Retina (tissue), 1 donor: ENCODE measurements at regions not wholly inside any gene's neighbourhood (a gene's known extent, or its start where the extent isn't known, plus 50 kb on each side); places are given as distances from the start of the nearest gene placed in this dataset.

Source experiments
- DNase-seq: peaks from one replicate; pipeline ENCODE4 v3.0.0-alpha.2; 2016

DNA sequence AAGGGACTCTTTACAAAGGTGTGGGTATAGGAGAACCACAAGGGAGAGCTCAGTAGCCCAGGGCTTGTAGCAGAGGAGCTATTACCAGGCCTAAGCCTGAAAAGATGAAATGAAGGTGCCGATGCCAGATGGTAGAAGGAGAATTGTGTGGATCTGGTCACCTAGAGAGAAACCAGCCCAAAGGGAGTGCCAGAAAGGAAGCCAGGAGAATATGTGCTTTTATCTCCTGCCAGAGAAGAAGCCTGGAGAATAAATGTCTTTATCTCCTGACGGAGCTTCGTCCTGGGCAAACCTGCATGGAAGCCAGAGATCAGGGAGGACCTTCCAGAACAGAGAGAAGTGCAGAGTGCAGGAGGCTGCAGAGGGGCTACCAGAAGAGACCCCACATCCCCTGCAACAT is 142.6 kb downstream of the MED10 start:
- DNase-seq, result no peak

DNA sequence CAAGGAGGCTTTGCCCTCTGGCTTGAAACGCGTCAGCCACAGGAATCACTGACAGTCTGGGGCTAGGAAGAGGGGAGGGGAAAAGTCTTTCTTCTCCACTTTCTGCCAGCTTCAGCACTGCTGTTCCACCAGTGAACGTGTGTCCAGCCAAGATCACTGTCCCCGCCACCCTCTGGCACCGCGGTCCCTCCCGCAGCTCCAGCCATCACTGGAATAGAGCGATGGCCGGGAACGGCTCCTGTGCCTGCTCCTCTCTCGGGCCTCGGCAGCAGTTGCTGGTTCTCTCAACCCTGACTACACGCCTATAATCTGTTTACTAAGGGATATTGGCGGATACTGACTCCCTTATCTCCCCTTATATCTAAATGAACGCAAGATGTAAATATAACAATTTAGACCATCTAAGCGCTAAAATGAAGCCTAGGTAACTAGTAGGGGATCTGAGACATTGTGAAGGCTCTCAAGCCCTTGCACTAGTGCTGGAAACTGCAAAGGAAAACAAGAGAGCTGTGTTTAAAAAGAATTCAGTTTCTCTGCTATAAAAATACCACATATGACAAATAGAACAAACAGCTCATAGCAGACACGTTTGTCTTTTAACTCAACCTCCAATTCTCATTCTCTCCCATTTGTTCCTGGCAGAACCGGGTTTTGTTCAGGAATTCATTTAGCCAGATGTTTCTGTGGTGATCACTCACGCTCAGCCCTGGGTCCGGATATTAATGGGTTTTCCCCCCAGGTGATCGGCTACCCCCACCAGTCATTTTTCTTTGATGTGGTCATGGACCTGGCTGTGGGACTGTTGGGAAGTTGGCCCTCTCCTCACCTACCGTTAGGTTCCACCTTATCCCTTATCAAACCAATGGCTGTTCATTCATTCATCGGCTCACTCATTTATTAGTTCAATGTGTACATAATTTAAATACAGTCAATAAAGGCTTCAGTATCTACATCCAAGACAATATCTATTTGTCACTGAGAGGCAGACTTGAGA is 149.8 kb downstream of the MED10 start:
- no peak for DNase-seq

DNA sequence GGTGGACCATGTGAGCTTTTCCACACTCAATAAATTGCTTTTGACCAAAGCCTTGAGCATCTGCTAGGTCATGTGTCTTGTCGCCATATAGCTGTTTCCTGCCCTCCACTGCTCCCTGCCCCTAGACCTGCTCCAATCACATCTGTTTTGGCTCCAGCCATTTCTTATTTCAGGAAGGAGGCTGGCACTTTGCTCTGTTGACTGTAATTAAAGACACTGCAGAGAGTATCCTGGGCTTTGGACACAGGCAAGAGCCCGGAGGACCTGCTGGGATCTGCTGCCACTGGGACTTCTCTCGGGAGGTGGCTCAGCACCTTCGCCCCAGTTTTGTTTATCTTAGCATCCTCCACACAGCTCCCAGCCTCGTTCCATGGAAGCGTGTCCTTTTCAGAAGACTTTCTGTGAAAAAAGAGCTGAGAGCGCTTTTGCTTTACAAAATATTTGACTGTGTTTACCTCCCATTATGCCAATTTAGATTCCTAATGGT is 153.2 kb downstream of the MED10 start:
- no peak for DNase-seq

DNA sequence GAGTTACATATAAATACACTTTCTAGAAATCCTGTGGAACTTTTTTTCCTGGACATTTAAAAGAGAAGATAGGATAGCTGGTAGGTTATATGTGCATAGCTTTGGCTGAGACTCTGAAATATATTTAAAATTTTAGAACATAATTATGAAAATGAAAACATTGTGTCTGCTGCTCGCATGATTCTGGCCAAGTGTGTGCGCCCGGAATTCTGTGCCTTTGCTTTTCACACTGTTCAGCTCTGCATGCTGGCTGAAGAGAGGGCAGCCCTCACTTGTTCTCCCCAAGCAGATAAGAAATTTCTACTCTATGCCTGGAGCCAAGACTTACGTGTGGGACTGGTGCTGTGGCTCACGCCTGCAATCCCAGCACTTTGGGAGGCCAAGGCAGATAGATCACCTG is 153.9 kb downstream of the MED10 start:
- DNase-seq, result no peak

DNA sequence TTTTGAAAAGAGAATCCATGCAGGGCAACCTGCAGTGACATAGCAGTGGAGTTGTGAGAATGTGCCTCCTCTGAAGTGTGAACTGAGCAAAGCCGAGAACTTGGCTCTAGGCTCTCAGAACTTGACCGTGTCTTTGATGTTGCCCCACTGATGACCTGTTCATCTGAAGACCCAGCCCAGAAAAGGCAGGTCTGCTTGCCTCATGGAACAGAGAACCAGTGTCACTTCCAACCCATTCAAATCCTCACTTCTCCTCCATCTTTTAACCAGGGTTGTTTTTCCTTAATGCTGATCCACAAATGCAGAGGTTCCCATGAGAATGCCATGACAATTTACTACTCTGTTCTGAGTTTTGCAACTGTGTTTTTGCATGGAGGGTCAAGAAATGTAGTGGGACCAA is 155.4 kb downstream of the MED10 start:
- no peak for DNase-seq

DNA sequence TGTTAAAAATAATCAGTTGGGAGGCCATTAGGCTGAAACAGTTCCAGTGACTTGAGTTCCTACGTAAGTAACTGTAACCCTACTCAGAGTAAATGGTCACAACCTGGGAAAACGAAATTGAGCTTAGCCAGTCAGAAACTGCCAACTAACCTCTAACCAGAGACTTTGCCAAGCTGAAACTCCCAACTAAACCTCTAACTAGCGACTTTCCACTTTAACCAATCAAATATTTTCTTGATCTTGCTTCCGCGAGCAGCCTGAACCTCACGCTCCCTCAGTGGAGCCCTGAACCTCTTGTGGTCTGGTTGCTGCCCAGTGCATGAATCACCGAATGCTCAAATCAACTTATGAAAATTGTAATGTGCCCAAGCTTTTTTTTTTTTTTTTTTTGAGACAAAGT is 156.2 kb downstream of the MED10 start:
- no peak for DNase-seq

DNA sequence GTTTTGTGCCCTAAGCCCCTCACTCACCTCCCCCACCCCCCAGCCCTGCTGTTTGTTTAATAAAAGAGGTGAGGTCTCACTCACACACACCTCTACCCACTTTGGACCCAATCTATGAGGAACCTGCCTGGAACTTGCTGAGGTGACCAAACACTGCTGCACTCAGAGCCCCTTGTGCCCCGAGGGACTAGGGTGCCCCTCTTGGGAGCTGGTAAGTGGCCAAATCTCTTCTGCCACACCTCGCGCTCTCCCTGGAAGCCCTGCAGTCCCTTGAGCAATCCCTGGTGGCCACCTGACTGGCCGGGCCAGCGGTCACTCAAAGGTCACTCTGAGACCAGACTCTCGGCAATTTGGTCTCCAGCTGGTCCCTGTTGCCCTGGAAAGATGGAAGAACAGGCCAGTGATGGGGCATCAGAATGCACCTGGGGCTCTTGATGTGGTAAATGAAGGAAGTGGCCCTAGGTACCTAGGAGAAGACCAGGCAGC is 157.2 kb downstream of the MED10 start:
- no peak for DNase-seq

DNA sequence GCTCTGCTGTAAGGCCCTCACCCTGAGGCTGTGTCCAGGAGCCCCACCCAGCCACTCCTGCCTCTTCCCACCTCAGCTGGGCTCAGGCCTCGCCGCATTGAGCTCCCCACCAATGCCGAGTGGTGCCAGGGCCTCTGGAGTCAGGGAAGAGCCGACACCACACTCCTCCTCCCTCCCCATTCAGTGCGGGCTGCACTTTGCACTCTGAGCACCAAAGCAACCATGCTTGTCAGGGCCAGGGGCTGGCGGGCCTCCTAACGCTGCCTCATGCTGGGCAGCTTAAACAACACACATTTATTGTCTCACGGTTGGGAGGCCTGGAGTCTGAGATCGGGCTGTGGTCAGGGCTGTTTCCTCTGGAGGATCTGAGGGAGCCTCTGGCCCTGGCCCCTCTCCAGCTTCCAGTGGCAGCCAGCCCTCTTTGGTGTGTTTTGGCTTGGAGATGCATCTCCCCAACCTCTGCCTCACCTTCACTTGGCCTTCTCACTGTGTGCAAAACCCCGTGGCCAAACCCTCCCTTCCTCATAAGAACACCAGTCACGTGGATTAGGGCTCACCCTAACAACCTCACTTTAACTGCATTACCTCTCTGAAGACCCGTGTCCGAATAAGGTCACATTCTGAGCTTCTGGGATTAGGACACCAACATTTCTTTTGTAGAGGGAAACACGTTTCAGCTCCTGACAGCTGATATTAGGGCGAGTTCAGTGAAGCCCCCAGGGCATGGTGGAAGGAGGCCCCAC is 157.8 kb downstream of the MED10 start:
- DNase-seq, result peak; percentile 32

DNA sequence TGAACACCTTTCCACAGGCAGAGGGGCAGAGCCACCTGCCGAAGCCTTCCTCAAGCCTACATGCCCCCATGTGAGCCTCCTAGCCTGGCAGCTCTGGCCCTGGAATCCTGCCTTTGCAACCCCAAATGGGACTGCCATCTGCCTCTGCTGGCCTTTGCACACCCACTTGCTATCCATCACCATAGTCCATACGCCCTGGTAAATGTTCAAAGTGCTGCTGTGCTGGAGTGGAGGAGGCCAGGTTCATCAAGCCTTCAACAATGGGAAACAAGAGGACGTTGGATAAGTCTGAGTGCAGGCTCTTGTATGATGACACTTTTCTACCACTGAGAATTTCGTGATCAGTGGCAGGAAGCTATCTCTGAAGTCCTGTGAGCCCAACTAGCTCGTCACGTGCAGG is 159.8 kb downstream of the MED10 start:
- DNase-seq, result no peak

DNA sequence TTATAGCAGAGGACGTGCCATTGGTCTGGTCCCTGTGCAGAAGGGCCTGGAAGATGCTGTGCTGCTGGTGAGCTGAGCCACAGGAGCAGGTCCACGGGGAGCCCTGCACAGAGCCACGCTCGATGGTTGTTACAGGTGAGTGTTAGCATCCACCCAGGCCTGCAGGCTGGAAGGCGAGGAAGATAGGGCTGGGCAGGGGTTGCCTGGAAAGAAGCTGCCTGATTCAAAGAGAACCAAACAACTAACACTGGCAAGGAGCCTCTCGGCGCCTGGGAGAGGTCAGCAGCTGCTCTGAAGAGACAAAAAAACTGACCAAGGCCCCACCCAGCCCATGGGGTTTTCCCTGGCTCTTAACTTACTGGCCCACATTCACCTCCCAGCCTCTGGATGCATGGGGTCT is 160.2 kb downstream of the MED10 start:
- DNase-seq, result no peak

DNA sequence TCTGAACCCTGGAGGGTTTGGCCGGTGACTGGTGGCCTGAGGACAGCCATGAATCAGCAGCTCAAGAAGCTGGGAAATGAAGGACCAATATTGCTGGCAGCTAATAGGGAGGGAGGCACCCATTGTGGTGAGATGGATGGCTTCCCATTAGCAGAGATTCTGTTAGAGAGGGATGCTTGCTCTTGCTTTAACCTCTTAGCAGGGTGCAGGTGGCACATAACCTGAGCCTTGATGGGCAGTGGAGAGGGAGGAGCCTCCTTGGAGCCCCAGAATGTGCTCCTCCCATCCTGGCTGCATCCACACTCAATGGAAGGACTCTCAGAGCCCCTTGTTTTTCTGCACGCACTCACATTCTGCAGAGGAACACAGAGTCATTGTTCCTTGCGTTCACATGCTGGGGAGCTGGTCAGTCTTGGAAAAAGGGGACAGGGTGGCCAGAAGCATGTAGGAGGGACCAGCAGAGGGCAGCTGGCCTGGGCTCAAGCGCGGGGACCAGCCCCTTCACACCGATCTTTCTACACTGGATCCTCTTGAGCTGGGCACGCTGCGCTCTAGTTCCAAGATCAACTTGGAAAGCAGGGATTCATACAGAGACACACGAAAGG is 161.8 kb downstream of the MED10 start:
- DNase-seq, result no peak

DNA sequence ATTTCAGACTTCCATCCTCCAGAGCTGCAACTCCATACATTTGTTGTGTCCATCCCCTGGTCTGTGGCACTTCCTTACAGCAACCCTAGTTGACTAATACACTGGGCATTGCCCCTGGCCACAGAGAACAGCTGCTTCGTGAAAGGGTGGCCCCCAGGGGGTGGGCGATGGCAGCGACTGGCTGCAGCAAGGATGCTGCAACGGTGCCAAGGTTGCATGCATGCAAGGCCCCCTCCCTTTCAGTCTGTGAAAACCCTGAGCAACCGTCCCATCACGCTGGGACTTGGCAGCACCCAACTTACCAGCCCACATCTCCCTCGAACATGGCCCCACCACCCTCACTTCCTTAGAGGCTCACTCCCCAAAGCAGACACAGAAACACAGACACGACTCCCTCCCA is 162.5 kb downstream of the MED10 start:
- no peak for DNase-seq

DNA sequence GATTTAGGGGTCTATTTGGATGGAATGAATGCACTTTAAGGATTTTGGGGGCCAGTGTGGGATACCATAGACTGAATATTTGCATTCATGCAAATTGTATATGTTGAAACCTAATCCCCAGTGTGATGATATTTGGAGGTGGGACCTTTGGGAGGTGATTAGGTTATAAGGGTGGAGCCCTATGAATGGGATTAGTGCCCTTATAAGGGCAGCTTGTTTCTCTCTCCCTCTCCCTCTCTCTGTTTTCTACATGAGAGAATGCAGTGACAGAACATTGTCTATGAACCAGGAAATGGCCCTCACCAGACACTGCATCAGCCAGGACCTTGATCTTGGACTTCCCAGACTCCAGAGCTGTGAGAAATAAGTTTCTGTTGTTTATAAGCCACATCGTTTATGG is 166.1 kb downstream of the MED10 start:
- DNase-seq, result no peak

DNA sequence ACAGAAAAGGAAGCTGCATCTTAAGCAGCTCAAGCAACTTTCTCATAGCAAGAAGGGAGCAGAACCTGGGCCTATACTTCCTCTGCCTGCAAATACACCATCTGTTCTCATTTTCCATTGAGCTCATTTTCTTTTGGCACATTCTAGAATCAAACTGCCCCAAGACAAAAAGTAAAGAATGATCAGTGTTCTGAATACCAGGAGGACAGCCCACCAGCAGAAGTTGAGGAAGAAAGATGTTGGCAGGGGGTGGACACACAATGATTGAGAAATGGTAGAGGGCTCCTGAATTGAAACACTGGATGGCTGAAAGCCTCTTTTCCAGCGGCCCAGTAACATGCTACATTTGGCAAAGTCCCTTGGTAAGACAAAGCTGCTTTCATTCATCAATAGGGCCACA is 171.8 kb downstream of the MED10 start:
- DNase-seq, result no peak

DNA sequence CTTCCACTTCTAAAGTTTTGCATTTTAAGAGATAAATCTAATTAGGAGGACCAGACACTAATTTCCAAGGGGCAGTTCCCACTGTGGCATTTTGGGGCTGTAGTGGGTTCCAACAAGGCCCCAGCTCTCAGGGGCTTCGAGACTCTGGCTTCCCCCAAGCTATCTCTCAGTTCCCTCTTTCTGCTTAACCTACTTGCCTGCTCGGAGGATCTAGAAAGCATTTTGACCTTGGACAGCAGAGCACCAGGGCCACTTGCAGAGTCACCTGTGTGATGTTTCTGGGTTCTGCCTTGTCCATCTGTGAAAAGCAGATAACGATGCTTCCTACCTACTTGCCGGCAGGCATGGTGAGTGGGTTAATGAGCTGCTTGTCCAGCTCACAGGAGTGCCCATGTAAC is 175.4 kb downstream of the MED10 start:
- DNase-seq, result no peak

DNA sequence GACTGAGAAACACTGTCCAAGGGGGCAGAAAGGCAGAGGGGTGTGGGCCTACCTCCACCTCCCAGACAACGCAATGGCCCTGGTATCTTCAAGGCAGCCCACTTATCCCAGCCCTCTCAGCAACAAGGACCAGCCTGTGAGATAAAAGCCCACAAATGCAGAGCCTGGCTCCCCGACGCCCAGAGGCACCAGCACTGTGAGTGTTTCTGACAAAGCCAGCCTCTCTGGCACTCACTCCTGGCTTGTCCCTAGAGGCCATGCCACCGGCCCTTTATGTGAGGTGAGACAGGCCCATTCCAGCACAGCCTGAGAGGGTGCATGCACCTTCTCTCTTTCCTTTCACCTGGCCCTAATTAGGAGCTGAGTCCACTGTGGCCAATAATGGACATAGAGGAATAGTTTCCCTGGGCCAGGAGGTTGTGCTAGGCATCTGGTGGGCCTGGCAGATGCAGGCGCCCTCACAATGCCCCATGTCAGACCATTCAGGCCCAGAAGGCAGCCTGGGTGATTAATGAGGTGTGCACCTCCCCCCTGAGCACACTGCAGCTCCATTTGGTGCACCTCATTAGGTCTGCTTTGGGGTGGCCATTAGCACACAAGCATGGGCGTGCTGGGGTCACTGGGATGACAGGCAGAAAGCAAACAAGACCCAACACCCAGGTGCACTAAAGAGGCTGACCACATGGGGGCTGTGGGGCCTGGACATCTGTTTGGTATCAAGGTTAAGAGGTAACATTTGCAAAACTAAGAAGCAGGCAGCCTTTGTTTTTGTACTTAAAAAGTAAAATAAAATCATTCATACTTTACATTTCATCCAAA is 176.0 kb downstream of the MED10 start:
- peak; percentile 32 for DNase-seq

DNA sequence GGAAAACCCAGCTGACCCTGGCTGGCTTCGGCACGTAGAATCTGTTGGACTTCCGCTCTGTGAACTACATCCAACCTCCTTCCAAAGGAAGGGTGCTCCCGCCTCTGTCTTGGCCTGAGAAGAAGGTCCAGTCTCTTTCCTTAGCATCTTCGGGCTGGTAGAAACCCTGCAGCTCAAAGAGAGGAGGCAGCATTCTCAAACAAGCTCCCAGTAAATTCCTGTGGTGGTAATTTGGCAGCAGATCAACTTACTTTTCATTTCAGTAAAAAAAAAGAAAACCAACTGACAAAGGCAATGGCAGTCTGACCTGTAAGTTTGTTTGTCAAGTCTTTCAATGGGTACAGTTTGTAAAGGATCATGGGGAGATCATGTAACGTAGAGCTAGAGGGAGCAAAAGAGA is 176.7 kb downstream of the MED10 start:
- DNase-seq, result no peak

DNA sequence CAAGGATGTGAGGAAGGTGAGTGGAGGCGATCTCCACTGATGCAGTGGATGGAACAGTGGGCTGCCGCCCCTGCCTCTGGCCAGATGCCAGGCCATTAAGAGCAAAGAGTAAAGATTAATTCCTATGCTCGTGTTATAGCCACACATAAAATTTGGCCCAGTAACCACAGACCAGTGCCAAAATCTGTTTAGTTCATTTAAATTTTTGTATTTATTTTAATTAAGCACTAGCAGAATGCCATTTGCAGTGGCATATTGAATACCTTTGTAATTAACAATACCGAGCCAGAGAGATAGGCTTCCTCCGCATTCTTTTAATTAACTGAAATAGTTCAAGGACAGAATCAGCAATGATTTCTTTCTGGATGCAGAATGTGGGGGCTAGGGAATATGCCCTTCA is 179.8 kb downstream of the MED10 start:
- DNase-seq, result no peak

DNA sequence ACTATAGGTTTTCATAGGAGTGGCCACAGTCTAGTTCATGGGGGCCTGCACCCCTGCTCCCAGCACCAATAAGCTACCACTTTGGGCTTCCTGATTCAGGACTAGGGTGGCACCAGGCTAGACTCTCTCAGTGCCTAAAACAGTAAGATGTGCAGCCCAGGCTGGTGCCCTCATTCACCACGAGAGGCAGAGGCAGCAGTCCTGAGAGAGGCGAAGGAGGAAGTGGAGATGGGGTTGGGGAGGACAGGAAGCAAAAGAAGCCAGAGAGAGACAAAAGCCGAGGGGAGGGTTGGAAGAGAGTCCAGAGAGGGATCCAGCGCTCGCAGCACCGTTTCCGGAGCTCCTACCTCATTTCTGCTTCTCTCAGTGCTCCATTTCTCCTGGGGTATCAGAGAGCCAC is 180.9 kb downstream of the MED10 start:
- DNase-seq, result no peak

DNA sequence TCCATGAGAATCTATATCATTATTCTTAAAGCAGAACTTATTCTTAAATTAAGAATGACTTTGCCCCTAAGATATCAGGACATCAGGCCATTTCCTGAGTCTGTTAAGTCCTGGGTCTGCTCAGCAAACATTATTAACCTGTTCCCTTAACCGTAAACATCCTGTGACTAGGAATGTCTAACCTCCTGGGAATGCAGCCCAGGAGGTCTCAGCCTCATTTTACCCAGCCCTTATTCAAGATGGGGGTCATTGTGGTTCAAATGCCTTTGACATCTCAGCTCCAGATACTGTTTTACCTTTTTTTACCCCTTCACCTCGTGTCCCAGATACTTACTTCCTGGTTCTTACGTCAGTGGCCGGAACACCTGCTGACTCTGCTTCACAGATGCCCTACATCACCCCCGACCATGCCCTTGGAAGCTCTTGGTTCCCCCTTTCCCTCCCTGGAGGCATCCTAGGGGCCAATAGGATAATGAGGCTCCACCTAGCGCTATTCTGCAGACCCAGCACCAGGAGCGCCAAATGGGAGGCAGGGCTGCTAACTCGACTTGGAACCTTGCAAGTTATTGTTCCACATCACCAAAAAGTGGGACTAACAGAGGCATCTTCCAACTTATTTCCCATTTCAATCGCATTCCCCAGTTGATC is 182.5 kb downstream of the MED10 start:
- no peak for DNase-seq

DNA sequence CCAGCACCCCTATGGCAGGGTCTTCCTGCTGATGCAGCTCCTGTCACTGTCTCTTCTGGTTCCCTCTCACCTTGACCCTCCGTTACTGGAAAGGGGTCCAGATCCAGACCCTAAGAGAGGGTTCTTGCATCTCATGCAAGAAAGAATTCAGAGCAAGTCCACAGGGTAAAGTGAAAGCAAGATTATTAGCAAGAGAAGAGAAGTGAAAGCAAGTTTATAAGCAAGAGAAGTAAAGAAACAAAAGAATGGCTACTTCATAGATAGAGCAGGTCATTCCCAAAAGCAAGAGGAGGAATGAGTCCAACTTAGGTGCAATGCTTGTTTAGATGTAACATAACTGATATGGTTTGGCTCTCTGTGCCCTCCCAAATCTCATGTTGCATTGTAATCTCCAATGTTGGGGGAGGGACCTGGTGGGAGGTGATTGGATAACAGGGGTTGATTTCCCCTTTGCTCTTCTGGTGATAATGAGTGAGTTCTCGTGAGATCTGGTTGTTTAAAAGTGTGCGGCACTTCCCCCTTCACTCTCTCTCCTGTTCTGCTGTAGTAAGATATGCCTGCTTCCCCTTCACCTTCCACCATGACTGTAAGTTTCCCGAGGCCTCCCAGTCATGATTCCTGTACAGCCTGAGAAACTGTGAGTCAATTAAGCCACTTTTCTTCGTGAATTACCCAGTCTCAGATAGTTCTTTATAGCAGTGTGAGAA is 183.3 kb downstream of the MED10 start:
- DNase-seq, result no peak
